ENCODE measurements at regions not wholly inside any gene's neighbourhood (a gene's known extent, or its start where the extent isn't known, plus 50 kb on each side); places are given as distances from the start of the nearest gene placed in this dataset.

DNA sequence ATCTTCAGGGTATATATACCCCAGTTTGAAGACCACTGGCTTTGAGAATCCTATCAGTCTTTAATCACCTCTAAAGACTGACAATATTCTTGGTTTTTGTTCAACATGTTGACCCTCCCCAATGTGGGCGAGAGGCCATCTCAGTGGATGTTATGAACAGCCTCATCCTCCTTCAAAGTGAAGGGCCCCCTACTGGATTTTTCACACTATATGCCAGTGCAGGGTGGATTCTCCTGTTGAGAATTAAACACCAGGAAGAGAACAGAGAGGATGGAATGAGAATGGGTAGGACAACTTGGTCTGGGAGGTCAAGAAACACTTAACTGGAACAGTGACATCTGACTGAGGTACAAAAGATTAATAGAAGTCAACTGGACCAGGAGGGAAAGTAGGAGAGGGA is 327.1 kb downstream of the MAFB start:
- CTCF ChIA-PET, result no interaction called here

DNA sequence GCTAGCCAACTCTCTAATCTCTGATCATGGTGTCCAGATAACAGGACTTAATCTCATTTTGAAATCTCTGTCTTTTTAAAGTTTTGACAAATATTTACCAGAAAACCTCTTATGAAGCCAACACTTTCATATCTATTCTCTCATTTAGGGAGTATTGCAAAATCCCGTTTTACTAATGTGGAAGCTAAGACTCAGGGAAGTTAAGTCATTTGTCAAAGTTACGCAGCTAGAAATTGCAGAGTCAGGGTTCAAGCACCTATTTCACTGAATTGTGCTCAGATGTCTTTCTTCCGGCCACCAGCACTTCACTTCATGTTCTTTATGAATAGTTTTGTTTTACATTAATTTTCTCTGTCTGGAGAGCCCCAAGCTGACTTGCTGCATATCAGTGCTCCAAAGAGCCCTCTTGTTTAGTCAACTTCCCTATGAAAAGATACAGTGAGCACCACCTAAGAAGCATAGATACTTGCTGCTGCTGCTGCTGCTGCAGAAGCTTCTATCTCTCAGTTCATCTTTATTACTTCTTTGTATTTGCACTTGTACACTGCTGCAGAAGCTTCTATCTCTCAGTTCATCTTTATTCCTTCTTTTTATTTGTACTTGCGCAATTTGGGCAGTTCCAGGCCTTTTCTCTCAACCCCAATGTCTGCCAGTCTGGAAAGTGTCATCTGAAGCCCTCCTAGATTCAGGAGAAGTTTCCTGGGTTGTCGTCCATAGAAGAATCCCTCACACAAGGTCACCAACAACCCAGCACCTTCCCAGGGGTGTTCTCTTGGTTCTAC is 329.7 kb downstream of the MAFB start:
- H3K4me1 ChIP-seq (ENCODE audit: control insufficient read depth, extremely low read depth, insufficient read depth, low read length), result peaks cover 2% of the 10 kb centered on the region
- H3K36me3 ChIP-seq (ENCODE audit: control insufficient read depth in 2 of 2, extremely low read depth in 1 of 2, insufficient read depth in 2 of 2, low read length in 2 of 2), result no peaks in the 10 kb centered on the region
- H3K9me3 ChIP-seq (replicated peaks; ENCODE audit: control insufficient read depth, insufficient read depth, low read length), result no peaks in the 10 kb centered on the region
- FAIRE-seq (no peak), DNase-seq (ENCODE audit: low read depth, low spot score) (no peak)
- TF ChIP-seq, protein P1, sequence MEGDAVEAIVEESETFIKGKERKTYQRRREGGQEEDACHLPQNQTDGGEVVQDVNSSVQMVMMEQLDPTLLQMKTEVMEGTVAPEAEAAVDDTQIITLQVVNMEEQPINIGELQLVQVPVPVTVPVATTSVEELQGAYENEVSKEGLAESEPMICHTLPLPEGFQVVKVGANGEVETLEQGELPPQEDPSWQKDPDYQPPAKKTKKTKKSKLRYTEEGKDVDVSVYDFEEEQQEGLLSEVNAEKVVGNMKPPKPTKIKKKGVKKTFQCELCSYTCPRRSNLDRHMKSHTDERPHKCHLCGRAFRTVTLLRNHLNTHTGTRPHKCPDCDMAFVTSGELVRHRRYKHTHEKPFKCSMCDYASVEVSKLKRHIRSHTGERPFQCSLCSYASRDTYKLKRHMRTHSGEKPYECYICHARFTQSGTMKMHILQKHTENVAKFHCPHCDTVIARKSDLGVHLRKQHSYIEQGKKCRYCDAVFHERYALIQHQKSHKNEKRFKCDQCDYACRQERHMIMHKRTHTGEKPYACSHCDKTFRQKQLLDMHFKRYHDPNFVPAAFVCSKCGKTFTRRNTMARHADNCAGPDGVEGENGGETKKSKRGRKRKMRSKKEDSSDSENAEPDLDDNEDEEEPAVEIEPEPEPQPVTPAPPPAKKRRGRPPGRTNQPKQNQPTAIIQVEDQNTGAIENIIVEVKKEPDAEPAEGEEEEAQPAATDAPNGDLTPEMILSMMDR (IDR thresholded peaks at IDR 0.05; ENCODE audit: extremely low read depth in 1 of 2, insufficient read depth in 1 of 2, low read depth in 1 of 2, low read length in 2 of 2), result no peak
- no peak for TF ChIP-seq GATA2 (IDR thresholded peaks at IDR 0.05; ENCODE audit: insufficient read depth, insufficient read length, low read depth, low read length)
- no peak for TF ChIP-seq POLR2A (IDR thresholded peaks at IDR 0.05; ENCODE audit: low read depth, low read length)
- no peak for TF ChIP-seq EZH2 (IDR thresholded peaks at IDR 0.05; ENCODE audit: borderline replicate concordance, low read depth, low read length, severe bottlenecking)
- H2AFZ ChIP-seq (ENCODE audit: low read depth, low read length), result no peak overlapping the region
- BruUV-seq (replicated peaks), result no TSS peak
- H3K9ac ChIP-seq (replicated peaks; ENCODE audit: extremely low read depth, insufficient read depth, low read length), result no peak overlapping the region
- CTCF ChIA-PET, result no interaction called here
- H3K4me3 ChIP-seq (replicated peaks in 1 of 3; ENCODE audit: insufficient read depth in 1 of 3, low read depth in 1 of 3, low read length in 3 of 3), result no peak overlapping the region
- H4K20me1 ChIP-seq (replicated peaks; ENCODE audit: control insufficient read depth, extremely low read depth, insufficient read depth, low read length), result no peaks in the 10 kb centered on the region
- POLR2A ChIA-PET, result no interaction called here
- H3K9me1 ChIP-seq (replicated peaks; ENCODE audit: control insufficient read depth, extremely low read depth, insufficient read depth, low read length), result no peaks in the 10 kb centered on the region
- H3K27me3 ChIP-seq (ENCODE audit: control insufficient read depth in 2 of 2, insufficient read depth in 2 of 2, low read length in 2 of 2), result peaks cover 0 to 8% of the 10 kb centered on the region in 2 experiments
- no peaks in the 10 kb centered on the region for H3K79me2 ChIP-seq (ENCODE audit: control insufficient read depth, insufficient read depth, low read length)
- dilution Hi-C loops (cut with MboI; ENCODE audit: extremely low pct_ligation_motif_present, low sequenced_read_pairs), result no loop called here
- H3K4me2 ChIP-seq (ENCODE audit: insufficient read depth, low read length), result no peak overlapping the region
- intact Hi-C loops (cut with micrococcal nuclease), result no loop called here
- no peak overlapping the region for H3K27ac ChIP-seq (ENCODE audit: insufficient read depth, low read depth, low read length)

More for the DNA sequence above, 327.1 kb downstream of the MAFB start:
- H3K4me2 ChIP-seq (ENCODE audit: insufficient read depth, low read length), result no peak overlapping the region
- dilution Hi-C loops (cut with MboI; ENCODE audit: extremely low pct_ligation_motif_present, low sequenced_read_pairs) (no loop called here), intact Hi-C loops (cut with micrococcal nuclease) (no loop called here)
- POLR2A ChIA-PET, result no interaction called here
- no peaks in the 10 kb centered on the region for H3K9me3 ChIP-seq (replicated peaks; ENCODE audit: control insufficient read depth, insufficient read depth, low read length)
- BruUV-seq (replicated peaks), result no TSS peak
- no peaks in the 10 kb centered on the region for H3K9me1 ChIP-seq (replicated peaks; ENCODE audit: control insufficient read depth, extremely low read depth, insufficient read depth, low read length)
- H3K27ac ChIP-seq (ENCODE audit: insufficient read depth, low read depth, low read length), result no peak overlapping the region
- no peak overlapping the region for H3K4me3 ChIP-seq (replicated peaks in 1 of 3; ENCODE audit: insufficient read depth in 1 of 3, low read depth in 1 of 3, low read length in 3 of 3)
- FAIRE-seq (no peak), DNase-seq (ENCODE audit: low read depth, low spot score) (no peak)
- no peaks in the 10 kb centered on the region for H4K20me1 ChIP-seq (replicated peaks; ENCODE audit: control insufficient read depth, extremely low read depth, insufficient read depth, low read length)
- H3K27me3 ChIP-seq (ENCODE audit: control insufficient read depth in 2 of 2, insufficient read depth in 2 of 2, low read length in 2 of 2), result peaks cover 0 to 12% of the 10 kb centered on the region in 2 experiments
- H3K36me3 ChIP-seq (ENCODE audit: control insufficient read depth in 2 of 2, extremely low read depth in 1 of 2, insufficient read depth in 2 of 2, low read length in 2 of 2), result no peaks in the 10 kb centered on the region
- H3K4me1 ChIP-seq (ENCODE audit: control insufficient read depth, extremely low read depth, insufficient read depth, low read length), result no peaks in the 10 kb centered on the region
- no peak overlapping the region for H2AFZ ChIP-seq (ENCODE audit: low read depth, low read length)
- H3K9ac ChIP-seq (replicated peaks; ENCODE audit: extremely low read depth, insufficient read depth, low read length), result no peak overlapping the region
- H3K79me2 ChIP-seq (ENCODE audit: control insufficient read depth, insufficient read depth, low read length), result no peaks in the 10 kb centered on the region
- TF ChIP-seq JUN (IDR thresholded peaks at IDR 0.05; ENCODE audit: borderline replicate concordance, insufficient read depth, insufficient read length, low read depth) (no peak), MYC (IDR thresholded peaks at IDR 0.05; ENCODE audit: low read depth, low read length) (no peak)
- TF ChIP-seq, protein P2, sequence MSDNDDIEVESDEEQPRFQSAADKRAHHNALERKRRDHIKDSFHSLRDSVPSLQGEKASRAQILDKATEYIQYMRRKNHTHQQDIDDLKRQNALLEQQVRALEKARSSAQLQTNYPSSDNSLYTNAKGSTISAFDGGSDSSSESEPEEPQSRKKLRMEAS (IDR thresholded peaks at IDR 0.05; ENCODE audit: insufficient read depth, insufficient read length), result no peak
